ENCODE measurements at regions not wholly inside any gene's neighbourhood (a gene's known extent, or its start where the extent isn't known, plus 50 kb on each side); places are given as distances from the start of the nearest gene placed in this dataset.

- TF ChIP-seq ZBTB21 (CRISPR knock-in tag; IDR thresholded peaks at IDR 0.05; ENCODE audit: borderline replicate concordance) (no peak), EMX1 (CRISPR knock-in tag; IDR thresholded peaks at IDR 0.05) (no peak), E2F1 (CRISPR knock-in tag; IDR thresholded peaks at IDR 0.05) (no peak), ZNF138 (CRISPR knock-in tag; conservative IDR thresholded peaks at IDR 0.05) (no peak), SP1 (CRISPR knock-in tag; conservative IDR thresholded peaks at IDR 0.05) (no peak)
Measured at GRCh38 chr2:234787114-234787513, 164.7 kb upstream of the SH3BP4 start (continued).

- H3K9me3 Mint-ChIP-seq, result peaks cover 10% of the 10 kb centered on the region
- H3K36me3 Mint-ChIP-seq, result no peaks in the 10 kb centered on the region; the same call in 1 of the 2 replicates
- H3K4me3 Mint-ChIP-seq, result no peak overlapping the region
- no peak for TF ChIP-seq IRF2 (CRISPR knock-in tag; IDR thresholded peaks at IDR 0.05; ENCODE audit: borderline replicate concordance, low read depth)
- TF ChIP-seq MAX (CRISPR knock-in tag; IDR thresholded peaks at IDR 0.05), result no peak
- TF ChIP-seq IRF1 (CRISPR knock-in tag; IDR thresholded peaks at IDR 0.05), result no peak
- TF ChIP-seq USF2 (CRISPR knock-in tag; IDR thresholded peaks at IDR 0.05), result no peak
- TF ChIP-seq ZNF281 (CRISPR knock-in tag; IDR thresholded peaks at IDR 0.05), result no peak
- no peak for TF ChIP-seq ERG (CRISPR knock-in tag; IDR thresholded peaks at IDR 0.05)
- no peak for TF ChIP-seq ZNF138 (CRISPR knock-in tag; conservative IDR thresholded peaks at IDR 0.05)
- no peak for TF ChIP-seq JAZF1 (CRISPR knock-in tag; IDR thresholded peaks at IDR 0.05)
- TF ChIP-seq MXD4 (CRISPR knock-in tag; IDR thresholded peaks at IDR 0.05; ENCODE audit: borderline replicate concordance), result no peak
- no peak for TF ChIP-seq ETV6 (CRISPR knock-in tag; IDR thresholded peaks at IDR 0.05)
- no peak for TF ChIP-seq ZNF317 (CRISPR knock-in tag; IDR thresholded peaks at IDR 0.05; ENCODE audit: borderline replicate concordance, low read depth)
- no peak for TF ChIP-seq CREB1 (CRISPR knock-in tag; IDR thresholded peaks at IDR 0.05)
- no peak for TF ChIP-seq PREB (CRISPR knock-in tag; IDR thresholded peaks at IDR 0.05; ENCODE audit: borderline replicate concordance)
- no peak for TF ChIP-seq RELA (CRISPR knock-in tag; IDR thresholded peaks at IDR 0.05; ENCODE audit: borderline replicate concordance)
- TF ChIP-seq ATF1 (CRISPR knock-in tag; IDR thresholded peaks at IDR 0.05), result no peak
- no peak for TF ChIP-seq ZNF219 (CRISPR knock-in tag; IDR thresholded peaks at IDR 0.05; ENCODE audit: borderline replicate concordance)
- no peak for TF ChIP-seq NFE2L1 (CRISPR knock-in tag; IDR thresholded peaks at IDR 0.05)
- no peak for TF ChIP-seq ZBTB21 (CRISPR knock-in tag; IDR thresholded peaks at IDR 0.05; ENCODE audit: borderline replicate concordance)
- CTCF ChIA-PET, result no interaction called here
- H3K27ac Mint-ChIP-seq, result no peak overlapping the region
- no peak for DNase-seq (ENCODE audit: low spot score)
- no peaks in the 10 kb centered on the region; the same call in 1 of the 2 replicates for H3K27me3 Mint-ChIP-seq (ENCODE audit: low read depth)
- POLR2A ChIA-PET, result no interaction called here
- ATAC-seq, result no peak
- H3K4me1 Mint-ChIP-seq, result peaks cover 25% of the 10 kb centered on the region
Measured at GRCh38 chr2:234773764-234774409, 177.9 kb upstream of the SH3BP4 start.

All from WTC11 (cell line).